Stomach (tissue), 8 donors: ENCODE measurements at regions not wholly inside any gene's neighbourhood (a gene's known extent, or its start where the extent isn't known, plus 50 kb on each side); places are given as distances from the start of the nearest gene placed in this dataset.

Experiments used
- DNase-seq, 2 donors: peaks; one replicate each; pipeline versions ENCODE4 v3.0.0 to v3.0.0-alpha.2; 2013 to 2019
- H3K27ac ChIP-seq, 5 donors: fragments of 200-600 bp in 4 of 5; sonication (generic) in 4 of 5; one replicate each; pipeline ENCODE4 v1.5.1; 2013 to 2019; ENCODE audit warnings: mild to moderate bottlenecking in 1 of 5, moderate library complexity in 1 of 5
- H3K27me3 ChIP-seq, 3 donors: fragments of 200-600 bp; sonication (generic); one replicate each; pipeline ENCODE4 v1.5.1; 2017 to 2019; ENCODE audit warnings: mixed run types in 1 of 3
- H3K36me3 ChIP-seq, 4 donors: fragments of 200-600 bp; sonication (generic); 1 replicate in 3 of 4; 2 replicates in 1 of 4; pipeline ENCODE4 v1.5.1; 2016 to 2019
- H3K4me1 ChIP-seq, 4 donors: fragments of 200-600 bp; sonication (generic); one replicate each; pipeline ENCODE4 v1.5.1; 2016 to 2019
- H3K4me3 ChIP-seq, 4 donors: fragments of 200-600 bp; sonication (generic) in 3 of 4; one replicate each; pipeline ENCODE4 v1.5.1; 2016 to 2019; ENCODE audit warnings: mild to moderate bottlenecking in 1 of 4
- H3K9me3 ChIP-seq, 4 donors: fragments of 200-600 bp; sonication (generic); one replicate each; pipeline ENCODE4 v1.5.1; 2016 to 2019
- CTCF ChIP-seq, 7 experiments: fragments of 450-650 bp in 4 of 7; fragments of 200-600 bp in 3 of 7; sonication (generic) in 3 of 7; IDR thresholded peaks; one replicate each; pipeline ENCODE4 v1.5.1; 2016 to 2019; ENCODE audit warnings: antibody characterized with exemption in 7 of 7, control low read depth in 2 of 7, mild to moderate bottlenecking in 1 of 7
- EP300 ChIP-seq: sonication (generic); formaldehyde crosslinking; IDR thresholded peaks from one replicate; pipeline ENCODE4 v1.6.1; 2017; ENCODE audit warnings: antibody characterized with exemption
- POLR2A ChIP-seq, 4 donors: fragments of 450-650 bp; IDR thresholded peaks; one replicate each; pipeline ENCODE4 v1.6.1; 2016; ENCODE audit warnings: antibody characterized with exemption in 4 of 4, control low read depth in 2 of 4, mild to moderate bottlenecking in 1 of 4, moderate library complexity in 1 of 4
- POLR2AphosphoS5 ChIP-seq, 3 donors: sonication (generic); formaldehyde crosslinking; IDR thresholded peaks; one replicate each; pipeline ENCODE4 v1.6.1; 2016; ENCODE audit warnings: antibody characterized with exemption in 3 of 3
- WGBS, 5 donors: extraction: QIAGEN DNeasy Blood & Tissue Kit in 3 of 5; methylation state at CpG; one replicate each; pipeline versions ENCODE4 v1.1.5 to v1.1.7; 2013 to 2018; 5-methylcytosine and 5-hydroxymethylcytosine counted together
- intact Hi-C: fragments of 100-400 bp; cut with DNase I; formaldehyde crosslinking; loops from one replicate; pipeline ENCODE4 v1.15.1; 2023; ENCODE audit warnings: low total_unique reads
- donor health status: healthy with polysubstance abuse.
- donor health status: Bipolar disorder and iron deficiency.
- donor health status: healthy.

- DNase-seq = no peak
- Histone ChIP-seq H3K27ac (no peak overlapping the region), H3K4me3 (no peak overlapping the region), H3K36me3 (no peaks in the 10 kb centered on the region), H3K27me3 (peaks cover 0 to 6% (median 5%) of the 10 kb centered on the region in 3 donors), H3K4me1 (peaks cover 0 to 2% (median 0%) of the 10 kb centered on the region in 4 donors), H3K9me3 (no peaks in the 10 kb centered on the region)
- intact Hi-C loops = no loop called here
- TF ChIP-seq POLR2A (IDR thresholded peaks at IDR 0.05) (no peak), POLR2AphosphoS5 (IDR thresholded peaks at IDR 0.05) (no peak), EP300 (no peak), CTCF (IDR thresholded peaks at IDR 0.05) (no peak)
- 82 to 94% (median 92%) methylated on average over 5 to 8 of the region's 8 CpGs for WGBS, 5 donors
Observed at GRCh38 chr6:167500961-167501360, 176.1 kb downstream of the TTLL2 start.

GRCh38 chr6:167501831-167502385 lies 177.0 kb downstream of the TTLL2 start:
- intact Hi-C loops = no loop called here
- TF ChIP-seq CTCF (IDR thresholded peaks at IDR 0.05) (peak in 4 of 7 experiments; percentile 28 to 61 (median 48)), POLR2A (IDR thresholded peaks at IDR 0.05) (no peak), EP300 (no peak), POLR2AphosphoS5 (IDR thresholded peaks at IDR 0.05) (peak in 1 of 3 donors; percentile 6)
- H3K36me3 ChIP-seq = no peaks in the 10 kb centered on the region
- DNase-seq = peak; percentile 70 to 73
- no peak overlapping the region for H3K4me3 ChIP-seq
- peaks cover 0 to 2% (median 2%) of the 10 kb centered on the region in 3 donors for H3K27me3 ChIP-seq
- no peaks in the 10 kb centered on the region for H3K9me3 ChIP-seq
- no peaks in the 10 kb centered on the region for H3K4me1 ChIP-seq
- H3K27ac ChIP-seq = no peak overlapping the region
- WGBS, 5 donors = 49 to 74% (median 60%) methylated on average over 19 of the region's 19 CpGs

- intact Hi-C loops = no loop called here
- no peaks in the 10 kb centered on the region for H3K9me3 ChIP-seq
- H3K27ac ChIP-seq = no peak overlapping the region
- H3K36me3 ChIP-seq = no peaks in the 10 kb centered on the region
- no peak for TF ChIP-seq POLR2A (IDR thresholded peaks at IDR 0.05)
- no peak for TF ChIP-seq POLR2AphosphoS5 (IDR thresholded peaks at IDR 0.05)
- no peak for TF ChIP-seq CTCF (IDR thresholded peaks at IDR 0.05)
- no peak for TF ChIP-seq EP300
- no peak overlapping the region for H3K4me3 ChIP-seq
- no peaks in the 10 kb centered on the region for H3K4me1 ChIP-seq
- no peak for DNase-seq
- H3K27me3 ChIP-seq = no peaks in the 10 kb centered on the region
- whole genome bisulfite sequencing, 5 donors = 64 to 77% (median 72%) methylated on average over 7 of the region's 7 CpGs
Observed at GRCh38 chr6:167502471-167502870, 177.6 kb downstream of the TTLL2 start.

- Histone ChIP-seq H3K36me3 (no peaks in the 10 kb centered on the region), H3K9me3 (no peaks in the 10 kb centered on the region), H3K27me3 (peaks cover 0 to 6% (median 1%) of the 10 kb centered on the region in 3 donors), H3K4me1 (no peaks in the 10 kb centered on the region), H3K4me3 (no peak overlapping the region), H3K27ac (no peak overlapping the region)
- DNase-seq = no peak
- 78 to 91% (median 80%) methylated on average over 6 of the region's 6 CpGs for WGBS, 5 donors
- intact Hi-C loops = no loop called here
- no peak for TF ChIP-seq CTCF (IDR thresholded peaks at IDR 0.05)
- TF ChIP-seq POLR2AphosphoS5 (IDR thresholded peaks at IDR 0.05) = no peak
- no peak for TF ChIP-seq EP300
- no peak for TF ChIP-seq POLR2A (IDR thresholded peaks at IDR 0.05)
Observed at GRCh38 chr6:167504385-167504961, 179.6 kb downstream of the TTLL2 start.
